ENCODE measurements at regions not wholly inside any gene's neighbourhood (a gene's known extent, or its start where the extent isn't known, plus 50 kb on each side); places are given as distances from the start of the nearest gene placed in this dataset.
"Not testable (repeated sequence)": the region's sequence is repeated elsewhere in the genome, so short reads cannot be mapped to it uniquely, and the experiment has no call there.

- H3K4me1 Mint-ChIP-seq (ENCODE audit: low read depth, unreplicated experiment); BruUV-seq (replicated peaks); H3K9me3 Mint-ChIP-seq (ENCODE audit: unreplicated experiment); intact Hi-C loops (cut with micrococcal nuclease; ENCODE audit: unreplicated experiment); H3K36me3 Mint-ChIP-seq (ENCODE audit: insufficient read depth, unreplicated experiment); H3K4me1 ChIP-seq; DNase-seq; H3K9me3 ChIP-seq; H3K27me3 Mint-ChIP-seq (ENCODE audit: insufficient read depth, unreplicated experiment); POLR2A ChIA-PET; H3K36me3 ChIP-seq (ENCODE audit: control insufficient read depth, insufficient read depth, low read length); CTCF ChIA-PET; H3K27ac Mint-ChIP-seq (ENCODE audit: unreplicated experiment); H3K27me3 ChIP-seq (replicated peaks; ENCODE audit: control insufficient read depth, insufficient read depth, low read length): not testable (repeated sequence)
- H3K4me3 Mint-ChIP-seq (ENCODE audit: unreplicated experiment): peak overlapping the region; percentile 50
- peak overlapping the region; percentile 30 for H3K4me3 ChIP-seq (ENCODE audit: low read depth, low read length)
These were observed 145.8 kb upstream of the AKAP13 start for GRCh38 chr15:85234450-85235196.

GRCh38 chr15:85244056-85244455 is 136.3 kb upstream of the AKAP13 start:
- H3K36me3 Mint-ChIP-seq (ENCODE audit: insufficient read depth, unreplicated experiment); H3K36me3 ChIP-seq (ENCODE audit: control insufficient read depth, insufficient read depth, low read length); BruUV-seq (replicated peaks); H3K4me3 ChIP-seq (ENCODE audit: low read depth, low read length); CTCF ChIA-PET; H3K4me1 Mint-ChIP-seq (ENCODE audit: low read depth, unreplicated experiment); H3K9me3 Mint-ChIP-seq (ENCODE audit: unreplicated experiment); H3K27ac Mint-ChIP-seq (ENCODE audit: unreplicated experiment); DNase-seq; H3K4me3 Mint-ChIP-seq (ENCODE audit: unreplicated experiment); POLR2A ChIA-PET; H3K4me1 ChIP-seq; H3K9me3 ChIP-seq; H3K27me3 Mint-ChIP-seq (ENCODE audit: insufficient read depth, unreplicated experiment); H3K27me3 ChIP-seq (replicated peaks; ENCODE audit: control insufficient read depth, insufficient read depth, low read length); intact Hi-C loops (cut with micrococcal nuclease; ENCODE audit: unreplicated experiment): not testable (repeated sequence)

- intact Hi-C loops (cut with micrococcal nuclease; ENCODE audit: unreplicated experiment); H3K27me3 ChIP-seq (replicated peaks; ENCODE audit: control insufficient read depth, insufficient read depth, low read length); H3K4me1 ChIP-seq; H3K36me3 ChIP-seq (ENCODE audit: control insufficient read depth, insufficient read depth, low read length); H3K9me3 Mint-ChIP-seq (ENCODE audit: unreplicated experiment); BruUV-seq (replicated peaks); H3K9me3 ChIP-seq; H3K27ac Mint-ChIP-seq (ENCODE audit: unreplicated experiment); H3K27me3 Mint-ChIP-seq (ENCODE audit: insufficient read depth, unreplicated experiment); POLR2A ChIA-PET; H3K36me3 Mint-ChIP-seq (ENCODE audit: insufficient read depth, unreplicated experiment); H3K4me1 Mint-ChIP-seq (ENCODE audit: low read depth, unreplicated experiment); H3K4me3 Mint-ChIP-seq (ENCODE audit: unreplicated experiment); H3K4me3 ChIP-seq (ENCODE audit: low read depth, low read length): not testable (repeated sequence)
- CTCF ChIA-PET: interaction anchor here (0.6 kb wide), 1 partner anchor 470 kb away, joined by 3 read pairs; no protein-coding TSS in a partner anchor
- peak; percentile 27 to 29 for TF ChIP-seq CTCF (IDR thresholded peaks at IDR 0.05; ENCODE audit: insufficient read depth in 1 of 2, low read depth in 1 of 2, low read length in 1 of 2, severe bottlenecking in 1 of 2, unreplicated experiment in 1 of 2)
- peak; percentile 66 to 72 for DNase-seq
These were observed 129.4 kb upstream of the AKAP13 start for GRCh38 chr15:85250938-85251542.

- H3K36me3 ChIP-seq (ENCODE audit: control insufficient read depth, insufficient read depth, low read length); H3K4me3 ChIP-seq (ENCODE audit: low read depth, low read length); H3K27ac Mint-ChIP-seq (ENCODE audit: unreplicated experiment); H3K27me3 Mint-ChIP-seq (ENCODE audit: insufficient read depth, unreplicated experiment); intact Hi-C loops (cut with micrococcal nuclease; ENCODE audit: unreplicated experiment); H3K4me1 ChIP-seq; H3K27me3 ChIP-seq (replicated peaks; ENCODE audit: control insufficient read depth, insufficient read depth, low read length); H3K4me1 Mint-ChIP-seq (ENCODE audit: low read depth, unreplicated experiment); DNase-seq; BruUV-seq (replicated peaks); H3K9me3 Mint-ChIP-seq (ENCODE audit: unreplicated experiment); H3K9me3 ChIP-seq; CTCF ChIA-PET; H3K36me3 Mint-ChIP-seq (ENCODE audit: insufficient read depth, unreplicated experiment); H3K4me3 Mint-ChIP-seq (ENCODE audit: unreplicated experiment); POLR2A ChIA-PET: not testable (repeated sequence)
These were observed 127.0 kb upstream of the AKAP13 start for GRCh38 chr15:85253196-85253915.

GRCh38 chr15:85254961-85255360 is 125.4 kb upstream of the AKAP13 start:
- H3K36me3 ChIP-seq (ENCODE audit: control insufficient read depth, insufficient read depth, low read length); H3K27ac Mint-ChIP-seq (ENCODE audit: unreplicated experiment); H3K9me3 ChIP-seq; H3K4me1 ChIP-seq; H3K4me1 Mint-ChIP-seq (ENCODE audit: low read depth, unreplicated experiment); intact Hi-C loops (cut with micrococcal nuclease; ENCODE audit: unreplicated experiment); BruUV-seq (replicated peaks); DNase-seq; H3K4me3 Mint-ChIP-seq (ENCODE audit: unreplicated experiment); H3K27me3 Mint-ChIP-seq (ENCODE audit: insufficient read depth, unreplicated experiment); H3K36me3 Mint-ChIP-seq (ENCODE audit: insufficient read depth, unreplicated experiment); H3K4me3 ChIP-seq (ENCODE audit: low read depth, low read length); H3K9me3 Mint-ChIP-seq (ENCODE audit: unreplicated experiment); CTCF ChIA-PET; POLR2A ChIA-PET; H3K27me3 ChIP-seq (replicated peaks; ENCODE audit: control insufficient read depth, insufficient read depth, low read length): not testable (repeated sequence)

GRCh38 chr15:85255502-85255901 is 124.9 kb upstream of the AKAP13 start:
- H3K4me1 ChIP-seq; H3K4me1 Mint-ChIP-seq (ENCODE audit: low read depth, unreplicated experiment); H3K4me3 Mint-ChIP-seq (ENCODE audit: unreplicated experiment); BruUV-seq (replicated peaks); H3K27me3 Mint-ChIP-seq (ENCODE audit: insufficient read depth, unreplicated experiment); H3K4me3 ChIP-seq (ENCODE audit: low read depth, low read length); CTCF ChIA-PET; H3K36me3 ChIP-seq (ENCODE audit: control insufficient read depth, insufficient read depth, low read length); POLR2A ChIA-PET; H3K27ac Mint-ChIP-seq (ENCODE audit: unreplicated experiment); H3K9me3 Mint-ChIP-seq (ENCODE audit: unreplicated experiment); H3K9me3 ChIP-seq; DNase-seq; H3K36me3 Mint-ChIP-seq (ENCODE audit: insufficient read depth, unreplicated experiment); H3K27me3 ChIP-seq (replicated peaks; ENCODE audit: control insufficient read depth, insufficient read depth, low read length); intact Hi-C loops (cut with micrococcal nuclease; ENCODE audit: unreplicated experiment): not testable (repeated sequence)

All from Caco-2 (cell line).